GM18519 (cell line): ENCODE measurements at regions not wholly inside any gene's neighbourhood (a gene's known extent, or its start where the extent isn't known, plus 50 kb on each side); places are given as distances from the start of the nearest gene placed in this dataset.
A peak's percentile ranks its signal among the peaks of the same experiment; 100 is the strongest.
"Not testable (repeated sequence)": the region's sequence is repeated elsewhere in the genome, so short reads cannot be mapped to it uniquely, and the experiment has no call there.

ENCODE experiments used
- ATAC-seq: cut with Tn5 transposase; IDR thresholded peaks from one replicate; pipeline ENCODE4 v1.9.1; 2021; ENCODE audit warnings: mild to moderate bottlenecking, moderate library complexity; ENCODE audit not compliant: unreplicated experiment, low FRiP score

DNA sequence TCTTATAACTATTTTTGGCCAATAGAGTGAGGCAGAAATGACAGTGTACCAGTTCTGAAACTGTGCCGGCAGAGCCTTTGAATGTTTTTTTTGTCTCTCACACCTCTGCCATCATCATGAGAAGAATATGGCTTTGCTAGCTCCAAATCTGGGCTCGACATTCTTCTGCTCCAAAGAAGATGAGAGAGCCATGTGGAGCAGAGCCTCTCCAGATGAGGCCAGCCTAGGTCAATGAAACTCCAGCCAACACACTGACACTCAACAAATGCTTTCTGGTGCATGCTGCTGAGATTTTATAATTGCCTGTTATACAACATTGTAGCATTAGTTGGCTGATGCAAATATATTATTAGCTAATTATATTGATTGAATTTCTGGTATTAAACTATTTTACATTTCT is 154.7 kb downstream of the SLC38A4 start:
- no peak for ATAC-seq

GRCh38 chr12:46670636-46671035 is 155.2 kb downstream of the SLC38A4 start:
- no peak for ATAC-seq

DNA sequence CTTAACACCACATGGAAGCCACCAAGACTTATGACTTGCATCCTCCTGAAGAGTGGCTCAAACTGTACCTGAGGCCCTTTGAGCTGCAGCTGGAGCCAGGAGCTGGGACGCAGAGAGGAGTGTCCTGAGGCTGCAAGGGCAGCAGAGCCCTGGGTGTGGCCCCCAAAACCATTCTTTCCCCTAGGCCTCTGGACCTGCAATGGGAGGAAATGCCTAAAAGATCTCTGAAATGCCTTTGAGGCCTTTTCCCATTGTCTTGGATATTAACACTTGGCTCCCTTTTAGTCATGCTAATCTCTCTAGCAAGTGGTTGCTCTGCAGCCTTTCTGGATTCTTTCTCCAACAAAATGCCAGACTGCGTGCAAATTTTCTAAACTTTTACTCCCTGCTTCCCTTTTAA is 156.1 kb downstream of the SLC38A4 start:
- no peak for ATAC-seq

DNA sequence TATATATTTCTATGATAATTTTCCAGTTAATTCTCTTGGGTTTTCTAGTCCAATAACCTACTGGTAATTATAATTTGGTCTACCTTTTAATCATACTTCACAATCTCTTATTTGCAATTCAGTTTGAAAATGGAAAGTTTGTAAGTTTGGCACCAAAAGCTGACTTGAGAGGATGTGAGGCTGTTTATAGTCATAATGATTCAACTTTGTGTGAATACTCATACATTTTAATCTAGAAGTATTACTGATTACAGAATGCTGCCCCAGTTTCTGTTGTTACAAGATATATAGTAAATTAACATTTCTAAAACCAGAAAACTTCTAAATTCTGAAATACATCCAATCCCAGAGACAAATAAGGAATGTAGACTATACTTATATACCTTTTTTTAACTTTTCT is 158.2 kb downstream of the SLC38A4 start:
- ATAC-seq, result no peak

GRCh38 chr12:46664761-46665287 is 161.0 kb downstream of the SLC38A4 start:
- peak; percentile 41 for ATAC-seq

DNA sequence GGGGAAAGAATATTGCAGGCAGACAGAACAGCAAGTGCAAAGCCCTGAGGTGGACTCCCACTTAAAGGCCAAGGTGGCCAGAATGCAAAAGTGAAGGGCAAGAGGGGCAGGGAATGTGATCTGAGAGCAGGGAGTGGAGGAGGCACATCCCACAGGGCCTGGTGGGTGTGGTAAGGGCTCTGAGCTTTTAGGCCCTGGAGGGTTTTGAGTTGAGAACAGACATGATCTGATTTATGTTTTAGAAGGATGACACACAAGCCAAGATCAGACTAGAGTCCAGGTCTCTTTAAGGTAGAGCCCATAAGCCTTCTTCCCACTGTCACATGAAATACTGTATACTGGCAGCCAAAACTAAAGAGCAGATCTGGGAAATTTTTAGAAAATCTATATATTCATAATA is 162.5 kb downstream of the SLC38A4 start:
- no peak for ATAC-seq

DNA sequence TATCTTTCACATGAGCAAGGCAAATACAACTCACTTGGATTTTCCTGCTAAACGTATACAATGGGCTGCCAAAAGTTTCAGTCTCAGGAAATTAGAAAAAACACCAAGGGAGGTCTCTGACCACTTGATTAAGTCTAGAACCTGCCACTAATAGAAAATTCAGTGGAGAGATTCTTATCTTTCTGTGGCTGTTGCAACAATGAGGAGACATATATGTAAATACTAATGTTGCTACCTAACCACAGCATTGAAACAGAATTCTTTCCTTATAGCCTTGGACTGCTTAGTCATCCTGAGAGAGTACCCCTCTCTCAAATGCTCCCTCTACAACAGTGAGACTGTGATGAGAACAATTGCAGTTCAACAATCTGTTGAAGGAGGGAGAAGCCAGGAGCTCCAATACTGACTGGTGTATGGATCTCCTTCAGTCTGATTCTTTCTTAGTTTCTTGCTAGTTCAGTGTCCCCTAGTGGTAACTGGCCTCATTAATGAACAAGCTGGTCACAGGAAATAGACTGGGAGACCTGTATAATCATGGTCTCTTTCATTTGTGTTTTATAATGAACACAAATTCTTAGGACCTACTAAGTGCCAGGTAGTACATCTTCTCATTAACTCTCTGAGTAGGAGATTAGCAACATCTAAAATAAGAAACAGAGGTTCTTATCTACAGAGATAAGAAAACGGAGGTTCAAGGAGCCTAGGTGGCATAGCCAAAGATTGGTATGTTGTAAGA is 164.5 kb downstream of the SLC38A4 start:
- peak; percentile 64 for ATAC-seq

- no peak for ATAC-seq
Observed at GRCh38 chr12:46660719-46661109, 165.1 kb downstream of the SLC38A4 start.

- ATAC-seq, result no peak
Observed at GRCh38 chr12:46660276-46660675, 165.5 kb downstream of the SLC38A4 start.

DNA sequence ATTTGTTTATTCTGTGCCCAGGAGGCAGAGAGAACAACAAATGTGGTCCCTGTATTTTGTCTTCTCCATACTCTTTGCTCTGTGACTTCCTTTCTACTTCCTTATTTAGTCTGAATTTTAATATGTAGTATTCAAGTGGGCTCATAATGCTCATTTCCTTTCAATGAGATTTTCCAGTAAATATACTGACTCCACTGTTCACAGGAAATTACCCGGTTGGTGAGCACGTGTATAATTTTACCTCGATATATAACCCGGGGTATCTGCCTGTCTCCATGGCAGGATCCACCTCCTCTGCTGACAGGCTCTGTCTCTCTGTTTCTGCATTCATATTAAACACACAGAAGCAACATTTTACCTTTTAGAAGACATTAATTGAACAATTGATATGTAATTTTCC is 166.0 kb downstream of the SLC38A4 start:
- no peak for ATAC-seq

- no peak for ATAC-seq
Observed at GRCh38 chr12:46659032-46659650, 166.7 kb downstream of the SLC38A4 start.

DNA sequence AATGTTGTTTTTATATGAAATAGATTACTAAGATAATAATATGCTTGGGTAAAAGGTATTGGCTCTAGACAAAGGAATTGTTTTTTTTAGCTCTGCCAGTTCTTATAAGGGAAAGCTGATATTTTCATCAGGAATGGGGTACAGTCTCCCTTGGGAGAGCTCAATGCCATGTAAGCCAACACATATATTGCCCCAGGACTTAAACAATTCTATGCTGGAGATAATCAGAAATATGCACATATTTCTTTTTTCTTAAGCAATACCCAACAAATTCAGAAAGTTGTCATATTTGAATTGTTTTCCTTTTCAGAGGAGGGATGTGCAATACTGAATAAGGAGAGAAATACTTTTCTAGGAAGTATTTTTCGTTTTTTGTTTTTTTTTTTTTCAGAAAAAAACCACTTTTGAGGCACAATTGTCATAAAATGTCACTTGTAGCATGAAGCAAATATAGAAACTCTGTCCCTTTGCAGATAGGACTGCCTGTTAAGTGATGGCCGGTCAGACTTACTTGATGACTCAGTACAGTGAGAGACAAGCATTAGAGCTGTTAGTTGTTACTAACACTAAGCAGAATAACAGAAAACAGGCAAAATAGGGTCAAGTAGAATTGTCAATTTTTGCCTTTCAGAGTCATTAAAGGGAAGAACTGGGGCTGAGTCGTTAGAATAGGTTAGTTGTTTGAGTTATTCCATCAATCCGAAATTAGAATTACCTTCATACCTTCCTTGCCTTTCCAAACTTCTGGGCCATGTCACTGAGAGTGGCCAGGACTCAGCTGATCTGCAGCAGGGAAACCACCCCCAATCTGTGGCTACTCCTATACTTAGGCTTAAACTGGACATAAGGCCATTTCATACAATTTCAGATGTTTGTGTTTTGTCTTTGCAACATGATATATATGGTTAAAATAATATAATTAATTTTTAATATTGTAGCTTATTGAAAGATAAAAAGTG is 168.1 kb downstream of the SLC38A4 start:
- ATAC-seq, result no peak

DNA sequence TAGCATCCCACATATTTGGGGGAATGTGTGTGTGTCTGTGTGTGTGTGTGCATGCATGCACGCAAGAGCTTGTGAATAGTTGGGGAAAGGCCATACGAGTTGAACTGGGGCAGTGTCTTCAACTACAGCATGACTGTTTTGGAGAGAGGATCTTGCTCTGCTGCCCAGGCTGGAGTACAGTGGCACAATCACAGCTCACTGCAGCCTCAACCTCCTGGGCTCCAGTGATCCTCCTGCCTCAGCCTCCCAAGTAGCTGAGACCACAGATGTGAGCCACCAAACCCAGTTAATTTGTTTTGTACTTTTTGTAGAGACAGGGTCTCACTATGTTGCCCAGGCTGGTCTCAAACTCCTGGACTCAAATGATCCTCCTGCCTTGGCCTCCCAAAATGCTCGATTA is 169.8 kb downstream of the SLC38A4 start:
- not testable (repeated sequence) for ATAC-seq

- ATAC-seq, result no peak
Observed at GRCh38 chr12:46653311-46653710, 172.5 kb downstream of the SLC38A4 start.

GRCh38 chr12:46652692-46653091 is 173.1 kb downstream of the SLC38A4 start:
- ATAC-seq, result no peak

DNA sequence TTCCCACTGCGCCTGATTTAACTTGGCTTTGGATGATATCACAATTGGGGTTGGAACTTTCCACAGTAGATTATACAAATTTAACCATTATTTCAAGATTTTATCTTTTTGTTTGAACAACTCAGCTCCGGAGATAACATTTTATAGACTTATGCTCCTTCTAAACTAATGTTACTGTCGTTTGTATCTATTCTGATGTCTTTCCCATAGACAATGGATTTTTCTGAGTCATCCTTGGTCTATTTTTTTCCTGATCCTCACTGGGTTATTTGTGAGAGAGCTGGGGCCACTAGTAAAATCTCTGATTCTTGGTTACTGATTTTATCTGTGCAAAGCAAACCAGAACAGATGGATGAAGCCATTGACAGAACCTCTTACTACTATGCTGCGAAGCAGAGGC is 175.1 kb downstream of the SLC38A4 start:
- ATAC-seq, result no peak

- ATAC-seq, result no peak
Observed at GRCh38 chr12:46649433-46649832, 176.4 kb downstream of the SLC38A4 start.

GRCh38 chr12:46647034-46647433 is 178.8 kb downstream of the SLC38A4 start:
- no peak for ATAC-seq

DNA sequence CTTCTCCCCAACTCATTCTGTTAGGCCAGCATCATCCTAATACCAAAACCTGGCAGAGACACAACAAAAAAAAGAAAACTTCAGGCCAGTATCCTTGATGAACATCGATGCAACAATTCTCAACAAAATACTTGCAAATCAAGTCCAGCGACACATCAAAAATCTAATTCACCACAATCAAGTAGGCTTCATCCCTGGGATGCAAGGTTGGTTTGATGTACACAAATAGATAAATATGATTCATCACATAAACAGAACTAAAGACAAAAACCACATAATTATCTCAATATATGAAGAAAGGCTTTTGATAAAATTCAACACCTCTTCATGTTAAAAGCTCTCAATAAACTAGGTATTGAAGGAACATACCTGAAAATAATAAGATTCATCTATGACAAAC is 184.1 kb downstream of the SLC38A4 start:
- not testable (repeated sequence) for ATAC-seq

GRCh38 chr12:46635818-46636217 is 190.0 kb downstream of the SLC38A4 start:
- no peak for ATAC-seq
